ENCODE measurements at regions not wholly inside any gene's neighbourhood (a gene's known extent, or its start where the extent isn't known, plus 50 kb on each side); places are given as distances from the start of the nearest gene placed in this dataset.

DNA sequence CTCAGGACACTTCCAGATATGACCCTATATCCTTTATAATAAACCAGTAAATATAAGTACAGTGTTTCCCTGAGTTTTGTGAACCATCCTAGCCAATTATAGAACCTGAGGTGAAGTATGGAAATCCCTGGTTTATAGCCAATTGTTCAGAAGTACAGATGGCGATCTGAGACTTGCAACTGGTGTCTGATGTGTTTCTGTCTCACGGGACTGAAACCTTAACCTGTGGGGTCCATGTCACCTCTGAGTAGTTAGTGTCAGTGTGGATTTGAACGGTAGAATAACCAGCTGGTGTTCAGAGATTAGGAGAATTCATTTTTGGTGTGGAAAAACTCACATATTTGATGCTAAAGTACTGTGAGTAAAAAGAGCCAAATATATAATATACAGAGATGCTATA is 606.6 kb downstream of the MAFB start:
- Histone ChIP-seq H3K9me3 (no peaks in the 10 kb centered on the region), H3K4me3 (no peak overlapping the region), H3K27ac (no peak overlapping the region), H3K36me3 (no peaks in the 10 kb centered on the region), H3K27me3 (no peaks in the 10 kb centered on the region), H3K4me1 (no peaks in the 10 kb centered on the region)
- no peak for TF ChIP-seq POLR2A (IDR thresholded peaks at IDR 0.05)
- no peak for TF ChIP-seq POLR2AphosphoS5 (IDR thresholded peaks at IDR 0.05; ENCODE audit: insufficient read depth in 1 of 2, low read depth in 1 of 2)
- TF ChIP-seq, protein P1, sequence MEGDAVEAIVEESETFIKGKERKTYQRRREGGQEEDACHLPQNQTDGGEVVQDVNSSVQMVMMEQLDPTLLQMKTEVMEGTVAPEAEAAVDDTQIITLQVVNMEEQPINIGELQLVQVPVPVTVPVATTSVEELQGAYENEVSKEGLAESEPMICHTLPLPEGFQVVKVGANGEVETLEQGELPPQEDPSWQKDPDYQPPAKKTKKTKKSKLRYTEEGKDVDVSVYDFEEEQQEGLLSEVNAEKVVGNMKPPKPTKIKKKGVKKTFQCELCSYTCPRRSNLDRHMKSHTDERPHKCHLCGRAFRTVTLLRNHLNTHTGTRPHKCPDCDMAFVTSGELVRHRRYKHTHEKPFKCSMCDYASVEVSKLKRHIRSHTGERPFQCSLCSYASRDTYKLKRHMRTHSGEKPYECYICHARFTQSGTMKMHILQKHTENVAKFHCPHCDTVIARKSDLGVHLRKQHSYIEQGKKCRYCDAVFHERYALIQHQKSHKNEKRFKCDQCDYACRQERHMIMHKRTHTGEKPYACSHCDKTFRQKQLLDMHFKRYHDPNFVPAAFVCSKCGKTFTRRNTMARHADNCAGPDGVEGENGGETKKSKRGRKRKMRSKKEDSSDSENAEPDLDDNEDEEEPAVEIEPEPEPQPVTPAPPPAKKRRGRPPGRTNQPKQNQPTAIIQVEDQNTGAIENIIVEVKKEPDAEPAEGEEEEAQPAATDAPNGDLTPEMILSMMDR (IDR thresholded peaks at IDR 0.05): no peak
- DNase-seq (ENCODE audit: extremely low spot score in 2 of 2): no peak
- intact Hi-C loops (cut with DNase I): no loop called here

DNA sequence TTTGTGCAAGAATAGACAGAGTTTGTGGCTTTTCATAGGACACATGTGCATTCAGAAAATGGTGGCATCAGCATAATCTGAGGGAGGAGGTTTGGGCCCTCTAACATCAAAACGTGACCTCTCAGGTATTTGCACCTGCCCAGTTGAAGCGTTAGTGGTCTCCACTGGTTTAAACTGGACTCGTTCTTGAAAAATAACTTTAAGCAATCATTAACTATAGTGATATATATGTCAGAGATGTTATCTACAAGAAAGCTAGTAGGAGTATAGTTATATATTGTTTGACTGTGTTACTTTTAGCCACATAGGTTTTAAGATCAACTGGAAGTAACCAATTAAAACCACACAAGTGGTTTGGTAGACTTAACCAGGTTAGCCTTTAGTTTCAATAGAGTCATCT is 607.4 kb downstream of the MAFB start:
- H3K27me3 ChIP-seq: no peaks in the 10 kb centered on the region
- intact Hi-C loops (cut with DNase I): no loop called here
- TF ChIP-seq, protein P1 (IDR thresholded peaks at IDR 0.05): no peak
- TF ChIP-seq POLR2A (IDR thresholded peaks at IDR 0.05) (no peak), POLR2AphosphoS5 (IDR thresholded peaks at IDR 0.05; ENCODE audit: insufficient read depth in 1 of 2, low read depth in 1 of 2) (no peak)

DNA sequence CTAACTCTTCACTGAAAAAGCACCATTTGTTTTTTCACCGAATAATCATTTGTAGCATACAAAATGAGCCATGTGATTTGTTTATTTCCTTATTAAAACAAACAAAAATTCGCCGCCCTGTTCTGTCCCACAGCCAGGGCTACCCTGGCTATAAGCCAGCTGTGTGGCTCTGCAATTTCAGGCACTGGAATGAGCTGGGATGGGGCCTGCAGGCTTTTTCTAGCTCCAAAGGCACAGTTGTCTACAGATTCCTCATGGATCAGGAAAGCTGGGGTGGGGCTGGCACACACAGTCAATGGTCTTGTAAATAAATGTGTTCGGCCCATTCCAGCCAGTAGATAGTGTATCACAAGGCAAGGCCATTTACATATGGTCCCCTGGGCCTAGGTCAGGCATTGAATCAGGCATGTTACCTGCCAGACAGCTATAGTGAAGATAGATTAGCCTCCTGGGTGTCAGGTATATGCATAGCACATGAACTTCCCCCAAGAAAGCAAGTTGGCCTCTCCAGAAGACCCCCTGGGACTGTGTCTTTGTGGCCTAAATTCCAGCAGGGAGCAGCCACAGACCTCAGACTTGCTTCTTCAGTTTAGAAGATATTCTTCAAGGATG is 608.9 kb downstream of the MAFB start:
- Histone ChIP-seq H3K27ac (no peak overlapping the region), H3K27me3 (no peaks in the 10 kb centered on the region), H3K9me3 (no peaks in the 10 kb centered on the region), H3K4me3 (no peak overlapping the region), H3K36me3 (no peaks in the 10 kb centered on the region), H3K4me1 (no peaks in the 10 kb centered on the region)
- DNase-seq (ENCODE audit: extremely low spot score in 2 of 2): no peak
- TF ChIP-seq, protein P1 (IDR thresholded peaks at IDR 0.05): no peak
- TF ChIP-seq POLR2A (IDR thresholded peaks at IDR 0.05) (no peak), POLR2AphosphoS5 (IDR thresholded peaks at IDR 0.05; ENCODE audit: insufficient read depth in 1 of 2, low read depth in 1 of 2) (no peak)
- intact Hi-C loops (cut with DNase I): no loop called here

More for the DNA sequence above, 607.4 kb downstream of the MAFB start:
- H3K4me3 ChIP-seq: no peak overlapping the region
- H3K27ac ChIP-seq: no peak overlapping the region
- H3K36me3 ChIP-seq: no peaks in the 10 kb centered on the region
- H3K4me1 ChIP-seq: no peaks in the 10 kb centered on the region
- DNase-seq (ENCODE audit: extremely low spot score in 2 of 2): no peak
- H3K9me3 ChIP-seq: no peaks in the 10 kb centered on the region

DNA sequence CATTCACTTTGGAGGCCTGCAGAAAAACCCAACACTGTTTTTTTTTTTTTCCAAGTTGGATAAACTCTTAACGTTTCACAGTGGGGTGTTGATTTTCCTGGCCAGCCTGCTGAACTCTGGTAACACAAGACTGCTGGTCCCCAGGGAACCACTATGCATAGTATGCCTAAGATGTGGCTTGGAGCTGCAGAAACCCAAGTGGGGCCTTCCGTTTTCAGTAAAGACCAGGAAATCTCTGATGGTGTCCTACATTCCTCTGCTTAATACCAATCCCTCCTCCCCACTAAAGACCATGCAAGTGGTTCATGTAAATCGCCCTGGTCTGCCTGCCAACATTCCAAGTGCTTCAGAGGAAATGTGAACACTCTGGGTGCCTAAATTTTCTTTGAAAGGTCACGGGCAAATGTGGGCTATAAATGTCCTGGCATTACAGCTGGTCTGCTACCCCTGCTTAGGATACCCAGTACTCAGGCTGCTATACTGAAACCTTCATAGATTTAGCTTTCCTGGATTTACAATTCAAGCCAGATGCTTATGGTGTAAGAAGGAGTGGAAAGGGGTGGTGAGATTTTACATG is 615.4 kb downstream of the MAFB start:
- DNase-seq (ENCODE audit: extremely low spot score in 2 of 2): no peak
- no peaks in the 10 kb centered on the region for H3K9me3 ChIP-seq
- H3K27me3 ChIP-seq: no peaks in the 10 kb centered on the region
- no peak overlapping the region for H3K4me3 ChIP-seq
- no peaks in the 10 kb centered on the region for H3K4me1 ChIP-seq
- intact Hi-C loops (cut with DNase I): no loop called here
- H3K27ac ChIP-seq: no peak overlapping the region
- no peaks in the 10 kb centered on the region for H3K36me3 ChIP-seq
- no peak for TF ChIP-seq POLR2AphosphoS5 (IDR thresholded peaks at IDR 0.05; ENCODE audit: insufficient read depth in 1 of 2, low read depth in 1 of 2)
- TF ChIP-seq POLR2A (IDR thresholded peaks at IDR 0.05): no peak
- TF ChIP-seq, protein P1 (IDR thresholded peaks at IDR 0.05): no peak

DNA sequence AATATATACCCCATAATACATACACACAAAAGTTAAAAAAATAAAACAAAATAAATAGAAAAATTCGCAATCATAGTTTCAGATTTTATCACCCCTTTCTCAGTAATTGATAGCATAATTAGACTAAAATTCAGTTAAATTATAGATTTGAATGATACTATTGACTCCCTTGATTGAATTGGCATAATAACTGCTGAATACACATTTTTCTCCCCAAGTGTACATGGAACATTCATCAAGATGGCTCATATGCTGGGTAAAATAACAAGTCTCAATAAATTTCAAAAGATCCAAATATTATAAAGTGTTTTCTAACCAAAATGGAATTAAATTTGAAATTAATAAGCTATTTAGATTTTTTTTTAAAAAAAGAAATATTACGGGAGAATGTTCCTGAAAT is 616.1 kb downstream of the MAFB start:
- H3K27me3 ChIP-seq: no peaks in the 10 kb centered on the region
- H3K4me1 ChIP-seq: no peaks in the 10 kb centered on the region
- no peak for DNase-seq (ENCODE audit: extremely low spot score in 2 of 2)
- intact Hi-C loops (cut with DNase I): no loop called here
- no peaks in the 10 kb centered on the region for H3K36me3 ChIP-seq
- no peak overlapping the region for H3K4me3 ChIP-seq
- no peak overlapping the region for H3K27ac ChIP-seq
- H3K9me3 ChIP-seq: no peaks in the 10 kb centered on the region
- no peak for TF ChIP-seq POLR2A (IDR thresholded peaks at IDR 0.05)
- TF ChIP-seq, protein P1 (IDR thresholded peaks at IDR 0.05): no peak
- TF ChIP-seq POLR2AphosphoS5 (IDR thresholded peaks at IDR 0.05; ENCODE audit: insufficient read depth in 1 of 2, low read depth in 1 of 2): no peak
